HepG2 (cell line): ENCODE measurements at regions not wholly inside any gene's neighbourhood (a gene's known extent, or its start where the extent isn't known, plus 50 kb on each side); places are given as distances from the start of the nearest gene placed in this dataset.

Experiments
- CTCF ChIP-seq: sonication (generic); formaldehyde crosslinking; IDR thresholded peaks from 2 replicates; pipeline ENCODE4 v1.5.0; 2020; ENCODE audit warnings: mild to moderate bottlenecking, missing genetic modification reagents, moderate library complexity
- DR1 ChIP-seq: sonication (generic); formaldehyde crosslinking; IDR thresholded peaks from 2 replicates; pipeline ENCODE4 v1.8.0; 2021; ENCODE audit warnings: mild to moderate bottlenecking, missing genetic modification reagents, inconsistent platforms
- HMGA1 ChIP-seq: sonication (generic); formaldehyde crosslinking; conservative IDR thresholded peaks from 2 replicates; pipeline ENCODE4 v1.4.0; 2020; ENCODE audit warnings: missing genetic modification reagents
- MXI1 ChIP-seq: IDR thresholded peaks from 3 replicates; pipeline ENCODE4 v1.6.1; 2012; ENCODE audit warnings: low read depth, low read length, inconsistent platforms, borderline replicate concordance
- ZMYM3 ChIP-seq: sonication (generic); formaldehyde crosslinking; IDR thresholded peaks from 2 replicates; pipeline ENCODE4 v1.5.1; 2020; ENCODE audit warnings: mild to moderate bottlenecking, missing genetic modification reagents
- ZNF83 ChIP-seq: sonication (generic); formaldehyde crosslinking; IDR thresholded peaks from 2 replicates; pipeline ENCODE4 v1.4.0; 2020; ENCODE audit warnings: missing genetic modification reagents, mild to moderate bottlenecking, borderline replicate concordance

- TF ChIP-seq CTCF (CRISPR knock-in tag) (no peak), ZMYM3 (CRISPR knock-in tag) (no peak), MXI1 (no peak), ZNF83 (no peak), DR1 (CRISPR knock-in tag) (no peak), HMGA1 (CRISPR knock-in tag) (no peak)
Observed at GRCh38 chr2:147792966-147793617, 51.7 kb upstream of the ACVR2A start.
